ENCODE measurements at regions not wholly inside any gene's neighbourhood (a gene's known extent, or its start where the extent isn't known, plus 50 kb on each side); places are given as distances from the start of the nearest gene placed in this dataset.
"Not testable (repeated sequence)": the region's sequence is repeated elsewhere in the genome, so short reads cannot be mapped to it uniquely, and the experiment has no call there.

- Histone ChIP-seq H3K27ac (ENCODE audit: low read depth, low read length) (no peak overlapping the region), H3K36me3 (ENCODE audit: insufficient read depth, low read length) (no peaks in the 10 kb centered on the region), H3K4me1 (ENCODE audit: insufficient read depth, low read length) (no peaks in the 10 kb centered on the region), H3K4me3 (ENCODE audit: low read length) (no peak overlapping the region), H3K9ac (ENCODE audit: low read depth, low read length) (no peak overlapping the region), H3K27me3 (ENCODE audit: insufficient read depth, low read length) (no peaks in the 10 kb centered on the region), H3K9me3 (ENCODE audit: insufficient read depth, low read depth, low read length) (no peaks in the 10 kb centered on the region)
- 93% methylated on average over 4 of the region's 4 CpGs for WGBS
Observed at GRCh38 chr10:33704214-33704830, 369.9 kb upstream of the NRP1 start.

- no peak overlapping the region for H3K4me3 ChIP-seq (ENCODE audit: low read length)
- H3K36me3 ChIP-seq (ENCODE audit: insufficient read depth, low read length) = no peaks in the 10 kb centered on the region
- no peak overlapping the region for H3K27ac ChIP-seq (ENCODE audit: low read depth, low read length)
- no peaks in the 10 kb centered on the region for H3K9me3 ChIP-seq (ENCODE audit: insufficient read depth, low read depth, low read length)
- peaks cover 3% of the 10 kb centered on the region for H3K4me1 ChIP-seq (ENCODE audit: insufficient read depth, low read length)
- 88% methylated on average over 6 of the region's 7 CpGs for WGBS
- no peaks in the 10 kb centered on the region for H3K27me3 ChIP-seq (ENCODE audit: insufficient read depth, low read length)
- H3K9ac ChIP-seq (ENCODE audit: low read depth, low read length) = no peak overlapping the region
Observed at GRCh38 chr10:33703501-33704213, 369.2 kb upstream of the NRP1 start.

- Histone ChIP-seq H3K27ac (ENCODE audit: low read depth, low read length) (peak overlapping the region; percentile 82), H3K9ac (ENCODE audit: low read depth, low read length) (no peak overlapping the region; the same call in 1 of the 2 replicates), H3K4me1 (ENCODE audit: insufficient read depth, low read length) (peaks cover 14% of the 10 kb centered on the region), H3K9me3 (ENCODE audit: insufficient read depth, low read depth, low read length) (peaks cover 3% of the 10 kb centered on the region; the same call in 1 of the 2 replicates), H3K36me3 (ENCODE audit: insufficient read depth, low read length) (no peaks in the 10 kb centered on the region), H3K27me3 (ENCODE audit: insufficient read depth, low read length) (no peaks in the 10 kb centered on the region), H3K4me3 (ENCODE audit: low read length) (no peak overlapping the region)
Observed at GRCh38 chr10:33698033-33698432, 363.6 kb upstream of the NRP1 start.

- Histone ChIP-seq H3K36me3 (ENCODE audit: insufficient read depth, low read length) (no peaks in the 10 kb centered on the region), H3K4me1 (ENCODE audit: insufficient read depth, low read length) (peaks cover 14% of the 10 kb centered on the region), H3K27ac (ENCODE audit: low read depth, low read length) (no peak overlapping the region), H3K9me3 (ENCODE audit: insufficient read depth, low read depth, low read length) (peaks cover 3% of the 10 kb centered on the region; the same call in 1 of the 2 replicates), H3K9ac (ENCODE audit: low read depth, low read length) (no peak overlapping the region), H3K27me3 (ENCODE audit: insufficient read depth, low read length) (no peaks in the 10 kb centered on the region), H3K4me3 (ENCODE audit: low read length) (no peak overlapping the region)
- 98% methylated on average over 4 of the region's 5 CpGs for whole genome bisulfite sequencing
Observed at GRCh38 chr10:33697016-33697415, 362.5 kb upstream of the NRP1 start.

GRCh38 chr10:33695536-33695935 is 361.1 kb upstream of the NRP1 start:
- H3K4me1 ChIP-seq (ENCODE audit: insufficient read depth, low read length) = peaks cover 14% of the 10 kb centered on the region

GRCh38 chr10:33690536-33690935 is 356.1 kb upstream of the NRP1 start:
- H3K4me3 ChIP-seq (ENCODE audit: low read length); H3K36me3 ChIP-seq (ENCODE audit: insufficient read depth, low read length); H3K9ac ChIP-seq (ENCODE audit: low read depth, low read length); H3K27ac ChIP-seq (ENCODE audit: low read depth, low read length); H3K27me3 ChIP-seq (ENCODE audit: insufficient read depth, low read length); H3K4me1 ChIP-seq (ENCODE audit: insufficient read depth, low read length): not testable (repeated sequence)
- WGBS = 95% methylated on average over 2 of the region's 2 CpGs
- H3K9me3 ChIP-seq (ENCODE audit: insufficient read depth, low read depth, low read length) = peaks cover 12% of the 10 kb centered on the region; the same call in 1 of the 2 replicates

More at GRCh38 chr10:33695536-33695935, 361.1 kb upstream of the NRP1 start:
- Histone ChIP-seq H3K4me3 (ENCODE audit: low read length) (no peak overlapping the region), H3K27me3 (ENCODE audit: insufficient read depth, low read length) (no peaks in the 10 kb centered on the region), H3K9me3 (ENCODE audit: insufficient read depth, low read depth, low read length) (peaks cover 5% of the 10 kb centered on the region; the same call in 1 of the 2 replicates), H3K27ac (ENCODE audit: low read depth, low read length) (no peak overlapping the region), H3K36me3 (ENCODE audit: insufficient read depth, low read length) (no peaks in the 10 kb centered on the region), H3K9ac (ENCODE audit: low read depth, low read length) (no peak overlapping the region)
- WGBS = 94% methylated on average over 5 of the region's 5 CpGs

- Histone ChIP-seq H3K27me3 (ENCODE audit: insufficient read depth, low read length) (no peaks in the 10 kb centered on the region), H3K9me3 (ENCODE audit: insufficient read depth, low read depth, low read length) (peaks cover 12% of the 10 kb centered on the region; the same call in 1 of the 2 replicates), H3K4me1 (ENCODE audit: insufficient read depth, low read length) (no peaks in the 10 kb centered on the region), H3K27ac (ENCODE audit: low read depth, low read length) (no peak overlapping the region), H3K36me3 (ENCODE audit: insufficient read depth, low read length) (no peaks in the 10 kb centered on the region), H3K4me3 (ENCODE audit: low read length) (no peak overlapping the region), H3K9ac (ENCODE audit: low read depth, low read length) (no peak overlapping the region)
- 100% methylated on average over 1 of the region's 2 CpGs for WGBS
Observed at GRCh38 chr10:33688506-33688905, 354.0 kb upstream of the NRP1 start.

GRCh38 chr10:33684211-33684611 is 349.7 kb upstream of the NRP1 start:
- Histone ChIP-seq H3K27ac (ENCODE audit: low read depth, low read length) (no peak overlapping the region), H3K36me3 (ENCODE audit: insufficient read depth, low read length) (no peaks in the 10 kb centered on the region), H3K4me3 (ENCODE audit: low read length) (no peak overlapping the region), H3K4me1 (ENCODE audit: insufficient read depth, low read length) (no peaks in the 10 kb centered on the region), H3K9ac (ENCODE audit: low read depth, low read length) (no peak overlapping the region), H3K27me3 (ENCODE audit: insufficient read depth, low read length) (no peaks in the 10 kb centered on the region), H3K9me3 (ENCODE audit: insufficient read depth, low read depth, low read length) (peaks cover 5% of the 10 kb centered on the region; the same call in 1 of the 2 replicates)
- WGBS = 86% methylated on average over 2 of the region's 2 CpGs

GRCh38 chr10:33681595-33681994 is 347.1 kb upstream of the NRP1 start:
- no peak overlapping the region for H3K27ac ChIP-seq (ENCODE audit: low read depth, low read length)
- H3K4me3 ChIP-seq (ENCODE audit: low read length) = no peak overlapping the region
- H3K36me3 ChIP-seq (ENCODE audit: insufficient read depth, low read length) = no peaks in the 10 kb centered on the region
- 100% methylated on average over 1 of the region's 1 CpG for WGBS
- no peak overlapping the region for H3K9ac ChIP-seq (ENCODE audit: low read depth, low read length)
- H3K27me3 ChIP-seq (ENCODE audit: insufficient read depth, low read length) = no peaks in the 10 kb centered on the region
- no peaks in the 10 kb centered on the region for H3K4me1 ChIP-seq (ENCODE audit: insufficient read depth, low read length)
- no peaks in the 10 kb centered on the region; the same call in 1 of the 2 replicates for H3K9me3 ChIP-seq (ENCODE audit: insufficient read depth, low read depth, low read length)

GRCh38 chr10:33680036-33680435 is 345.6 kb upstream of the NRP1 start:
- H3K27ac ChIP-seq (ENCODE audit: low read depth, low read length) = no peak overlapping the region
- no peaks in the 10 kb centered on the region; the same call in 1 of the 2 replicates for H3K9me3 ChIP-seq (ENCODE audit: insufficient read depth, low read depth, low read length)
- 91% methylated on average over 4 of the region's 5 CpGs for WGBS
- H3K9ac ChIP-seq (ENCODE audit: low read depth, low read length) = no peak overlapping the region
- H3K4me1 ChIP-seq (ENCODE audit: insufficient read depth, low read length) = no peaks in the 10 kb centered on the region
- H3K27me3 ChIP-seq (ENCODE audit: insufficient read depth, low read length) = no peaks in the 10 kb centered on the region
- no peaks in the 10 kb centered on the region for H3K36me3 ChIP-seq (ENCODE audit: insufficient read depth, low read length)
- no peak overlapping the region for H3K4me3 ChIP-seq (ENCODE audit: low read length)

- Histone ChIP-seq H3K36me3 (ENCODE audit: insufficient read depth, low read length) (no peaks in the 10 kb centered on the region), H3K4me3 (ENCODE audit: low read length) (no peak overlapping the region)
- 95% methylated on average over 9 of the region's 9 CpGs for WGBS
Observed at GRCh38 chr10:33676606-33677339, 342.3 kb upstream of the NRP1 start.

More at GRCh38 chr10:33676606-33677339, 342.3 kb upstream of the NRP1 start:
- Histone ChIP-seq H3K27ac (ENCODE audit: low read depth, low read length) (no peak overlapping the region), H3K27me3 (ENCODE audit: insufficient read depth, low read length) (no peaks in the 10 kb centered on the region), H3K9ac (ENCODE audit: low read depth, low read length) (no peak overlapping the region), H3K4me1 (ENCODE audit: insufficient read depth, low read length) (no peaks in the 10 kb centered on the region), H3K9me3 (ENCODE audit: insufficient read depth, low read depth, low read length) (no peaks in the 10 kb centered on the region; the same call in 1 of the 2 replicates)
